OCI-M1 (cell line): ENCODE measurements at regions not wholly inside any gene's neighbourhood (a gene's known extent, or its start where the extent isn't known, plus 50 kb on each side); places are given as distances from the start of the nearest gene placed in this dataset.
"Not testable (repeated sequence)": the region's sequence is repeated elsewhere in the genome, so short reads cannot be mapped to it uniquely, and the experiment has no call there.

Source experiments
- DNase-seq: peaks from one replicate; lab custom pipeline; 2025; lab: John Stamatoyannopoulos, UW

GRCh38 chr20:52434453-52434852 lies 242.9 kb upstream of the ZFP64 start:
- DNase-seq = no peak

GRCh38 chr20:52434041-52434425 lies 242.5 kb upstream of the ZFP64 start:
- no peak for DNase-seq

- no peak for DNase-seq
Observed at GRCh38 chr20:52433326-52434040, 241.9 kb upstream of the ZFP64 start.

GRCh38 chr20:52432740-52433139 lies 241.2 kb upstream of the ZFP64 start:
- no peak for DNase-seq

- DNase-seq = no peak
Observed at GRCh38 chr20:52429029-52429428, 237.4 kb upstream of the ZFP64 start.

GRCh38 chr20:52427960-52428359 lies 236.4 kb upstream of the ZFP64 start:
- DNase-seq = no peak

- DNase-seq = no peak
Observed at GRCh38 chr20:52426856-52427255, 235.3 kb upstream of the ZFP64 start.

GRCh38 chr20:52425701-52426100 lies 234.1 kb upstream of the ZFP64 start:
- DNase-seq = no peak

- DNase-seq = peak; percentile 55
Observed at GRCh38 chr20:52425253-52425652, 233.7 kb upstream of the ZFP64 start.

GRCh38 chr20:52424357-52424942 lies 232.9 kb upstream of the ZFP64 start:
- not testable (repeated sequence) for DNase-seq

GRCh38 chr20:52423536-52424140 lies 232.1 kb upstream of the ZFP64 start:
- DNase-seq = not testable (repeated sequence)

GRCh38 chr20:52422574-52423336 lies 231.2 kb upstream of the ZFP64 start:
- DNase-seq = no peak

GRCh38 chr20:52420805-52421204 lies 229.2 kb upstream of the ZFP64 start:
- DNase-seq = no peak

- no peak for DNase-seq
Observed at GRCh38 chr20:52419205-52419604, 227.6 kb upstream of the ZFP64 start.

- DNase-seq = no peak
Observed at GRCh38 chr20:52416953-52417352, 225.4 kb upstream of the ZFP64 start.

- DNase-seq = no peak
Observed at GRCh38 chr20:52411611-52412010, 220.0 kb upstream of the ZFP64 start.

- DNase-seq = no peak
Observed at GRCh38 chr20:52410731-52411234, 219.2 kb upstream of the ZFP64 start.

GRCh38 chr20:52410182-52410647 lies 218.6 kb upstream of the ZFP64 start:
- peak; percentile 54 for DNase-seq

GRCh38 chr20:52405986-52406385 lies 214.4 kb upstream of the ZFP64 start:
- no peak for DNase-seq

- peak; percentile 16 for DNase-seq
Observed at GRCh38 chr20:52405417-52405816, 213.8 kb upstream of the ZFP64 start.

GRCh38 chr20:52404671-52405070 lies 213.1 kb upstream of the ZFP64 start:
- no peak for DNase-seq

GRCh38 chr20:52402950-52403349 lies 211.4 kb upstream of the ZFP64 start:
- no peak for DNase-seq
